ENCODE measurements at regions not wholly inside any gene's neighbourhood (a gene's known extent, or its start where the extent isn't known, plus 50 kb on each side); places are given as distances from the start of the nearest gene placed in this dataset.

DNA sequence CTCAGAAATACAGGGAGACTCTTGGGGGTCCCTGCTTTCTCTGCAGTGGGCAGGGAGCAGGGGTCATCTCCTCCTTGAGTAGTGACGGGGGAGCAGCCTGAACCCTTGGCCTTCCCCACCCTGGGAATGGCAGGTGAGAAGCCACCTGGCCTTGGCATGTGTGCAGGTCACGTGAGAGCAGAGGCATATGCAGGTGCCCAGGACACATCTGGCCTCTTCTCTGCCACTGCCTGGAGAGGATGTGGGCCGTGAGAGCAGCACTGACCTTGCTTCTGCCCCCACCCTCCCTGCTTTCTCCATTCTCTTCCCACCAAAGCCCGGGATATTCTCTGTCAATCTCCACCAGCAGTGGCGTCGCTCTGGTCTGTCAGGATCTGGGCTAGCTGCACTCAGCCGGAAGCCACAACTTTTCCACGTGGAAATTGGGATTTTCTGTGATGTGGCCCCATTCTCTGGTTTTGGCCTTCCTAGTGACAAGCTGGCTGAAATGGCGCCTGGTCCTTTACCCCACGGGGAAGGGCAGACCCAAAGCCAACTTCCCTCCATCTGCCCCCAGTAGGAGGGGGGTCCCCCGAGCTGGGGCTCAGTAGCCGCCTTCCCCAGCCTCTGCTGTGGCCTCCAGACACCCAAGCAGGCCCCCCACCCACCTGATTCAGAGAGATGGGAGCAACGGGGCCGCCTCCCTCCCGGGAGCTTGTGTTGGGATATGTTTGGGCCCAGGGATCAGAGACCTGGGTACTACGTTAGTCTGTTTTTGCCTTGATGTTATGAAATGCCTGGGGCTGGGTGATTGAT lies 70.4 kb upstream of the FCN1 start:
- CTCF ChIA-PET: no interaction called here
- POLR2A ChIA-PET: no interaction called here
- Histone ChIP-seq H3K4me3 (ENCODE audit: low read depth, low read length) (no peak overlapping the region), H3K9me3 (ENCODE audit: control insufficient read depth, insufficient read depth, low read depth, low read length) (no peaks in the 10 kb centered on the region), H3K36me3 (ENCODE audit: control insufficient read depth in 2 of 2, insufficient read depth in 1 of 2, low read length in 2 of 2) (no peaks in the 10 kb centered on the region), H3K4me1 (ENCODE audit: control insufficient read depth, insufficient read depth, low read length) (no peaks in the 10 kb centered on the region), H3K27ac (ENCODE audit: extremely low read depth, low read depth, low read length) (no peak overlapping the region)
- TF ChIP-seq ZNF121 (tag by site-specific recombination; IDR thresholded peaks at IDR 0.05): no peak
- no peak for TF ChIP-seq ZNF555 (tag by site-specific recombination; conservative IDR thresholded peaks at IDR 0.05)
- TF ChIP-seq SALL2 (tag by site-specific recombination; IDR thresholded peaks at IDR 0.05; ENCODE audit: borderline replicate concordance): no peak
- TF ChIP-seq ZNF155 (tag by site-specific recombination; IDR thresholded peaks at IDR 0.05): no peak
- TF ChIP-seq GLI2 (tag by site-specific recombination; IDR thresholded peaks at IDR 0.05; ENCODE audit: borderline replicate concordance, low read depth): no peak
- TF ChIP-seq ZNF544 (tag by site-specific recombination; IDR thresholded peaks at IDR 0.05): no peak
- TF ChIP-seq, protein P1, sequence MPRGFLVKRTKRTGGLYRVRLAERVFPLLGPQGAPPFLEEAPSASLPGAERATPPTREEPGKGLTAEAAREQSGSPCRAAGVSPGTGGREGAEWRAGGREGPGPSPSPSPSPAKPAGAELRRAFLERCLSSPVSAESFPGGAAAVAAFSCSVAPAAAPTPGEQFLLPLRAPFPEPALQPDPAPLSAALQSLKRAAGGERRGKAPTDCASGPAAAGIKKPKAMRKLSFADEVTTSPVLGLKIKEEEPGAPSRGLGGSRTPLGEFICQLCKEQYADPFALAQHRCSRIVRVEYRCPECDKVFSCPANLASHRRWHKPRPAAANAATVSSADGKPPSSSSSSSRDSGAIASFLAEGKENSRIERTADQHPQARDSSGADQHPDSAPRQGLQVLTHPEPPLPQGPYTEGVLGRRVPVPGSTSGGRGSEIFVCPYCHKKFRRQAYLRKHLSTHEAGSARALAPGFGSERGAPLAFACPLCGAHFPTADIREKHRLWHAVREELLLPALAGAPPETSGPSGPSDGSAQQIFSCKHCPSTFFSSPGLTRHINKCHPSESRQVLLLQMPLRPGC (tag by site-specific recombination; IDR thresholded peaks at IDR 0.05): no peak
- TF ChIP-seq, protein P2, sequence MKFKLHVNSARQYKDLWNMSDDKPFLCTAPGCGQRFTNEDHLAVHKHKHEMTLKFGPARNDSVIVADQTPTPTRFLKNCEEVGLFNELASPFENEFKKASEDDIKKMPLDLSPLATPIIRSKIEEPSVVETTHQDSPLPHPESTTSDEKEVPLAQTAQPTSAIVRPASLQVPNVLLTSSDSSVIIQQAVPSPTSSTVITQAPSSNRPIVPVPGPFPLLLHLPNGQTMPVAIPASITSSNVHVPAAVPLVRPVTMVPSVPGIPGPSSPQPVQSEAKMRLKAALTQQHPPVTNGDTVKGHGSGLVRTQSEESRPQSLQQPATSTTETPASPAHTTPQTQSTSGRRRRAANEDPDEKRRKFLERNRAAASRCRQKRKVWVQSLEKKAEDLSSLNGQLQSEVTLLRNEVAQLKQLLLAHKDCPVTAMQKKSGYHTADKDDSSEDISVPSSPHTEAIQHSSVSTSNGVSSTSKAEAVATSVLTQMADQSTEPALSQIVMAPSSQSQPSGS (tag by site-specific recombination; IDR thresholded peaks at IDR 0.05; ENCODE audit: low read depth): no peak
- TF ChIP-seq ZSCAN16 (tag by site-specific recombination; IDR thresholded peaks at IDR 0.05): no peak
- no peak for TF ChIP-seq ZNF48 (tag by site-specific recombination; IDR thresholded peaks at IDR 0.05)
- TF ChIP-seq SCRT1 (tag by site-specific recombination; IDR thresholded peaks at IDR 0.05; ENCODE audit: borderline replicate concordance): no peak
- no peak for TF ChIP-seq GLIS1 (tag by site-specific recombination; IDR thresholded peaks at IDR 0.05)
- no peak for TF ChIP-seq ZNF239 (tag by site-specific recombination; IDR thresholded peaks at IDR 0.05)
- TF ChIP-seq ZIC2 (tag by site-specific recombination; IDR thresholded peaks at IDR 0.05): no peak
- no peak for TF ChIP-seq ZNF350 (tag by site-specific recombination; IDR thresholded peaks at IDR 0.05)
- TF ChIP-seq ZNF223 (tag by site-specific recombination; IDR thresholded peaks at IDR 0.05): no peak
- no peak for TF ChIP-seq GLI4 (tag by site-specific recombination; IDR thresholded peaks at IDR 0.05)

DNA sequence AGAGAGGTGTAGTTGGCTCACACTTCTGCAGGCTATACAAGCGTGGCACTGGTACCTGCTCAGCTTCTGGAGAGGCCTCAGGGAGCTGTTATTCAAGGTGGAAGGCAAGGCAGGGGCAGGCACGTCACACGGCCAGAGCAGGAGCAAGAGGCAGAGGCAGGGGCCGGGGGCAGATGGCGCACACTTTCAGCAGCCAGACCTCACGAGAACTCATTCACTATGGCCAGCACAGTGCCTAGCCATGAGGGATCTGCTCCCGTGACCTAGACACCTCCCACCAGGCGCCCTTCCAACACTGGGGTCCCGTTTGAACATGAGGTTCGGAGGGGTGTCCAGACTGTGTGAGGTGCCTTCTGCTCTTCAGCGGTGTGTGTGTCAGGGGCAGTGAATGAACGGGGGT lies 71.0 kb upstream of the FCN1 start:
- ChIA-PET POLR2A (no interaction called here), CTCF (no interaction called here)
- H3K4me1 ChIP-seq (ENCODE audit: control insufficient read depth, insufficient read depth, low read length): no peaks in the 10 kb centered on the region
- H3K36me3 ChIP-seq (ENCODE audit: control insufficient read depth in 2 of 2, insufficient read depth in 1 of 2, low read length in 2 of 2): no peaks in the 10 kb centered on the region
- no peak overlapping the region for H3K4me3 ChIP-seq (ENCODE audit: low read depth, low read length)
- H3K27ac ChIP-seq (ENCODE audit: extremely low read depth, low read depth, low read length): no peak overlapping the region
- TF ChIP-seq ZNF416 (tag by site-specific recombination; IDR thresholded peaks at IDR 0.05) (no peak), SP3 (tag by site-specific recombination; IDR thresholded peaks at IDR 0.05) (no peak), ZNF335 (tag by site-specific recombination; conservative IDR thresholded peaks at IDR 0.05) (no peak)
- TF ChIP-seq, protein P3, sequence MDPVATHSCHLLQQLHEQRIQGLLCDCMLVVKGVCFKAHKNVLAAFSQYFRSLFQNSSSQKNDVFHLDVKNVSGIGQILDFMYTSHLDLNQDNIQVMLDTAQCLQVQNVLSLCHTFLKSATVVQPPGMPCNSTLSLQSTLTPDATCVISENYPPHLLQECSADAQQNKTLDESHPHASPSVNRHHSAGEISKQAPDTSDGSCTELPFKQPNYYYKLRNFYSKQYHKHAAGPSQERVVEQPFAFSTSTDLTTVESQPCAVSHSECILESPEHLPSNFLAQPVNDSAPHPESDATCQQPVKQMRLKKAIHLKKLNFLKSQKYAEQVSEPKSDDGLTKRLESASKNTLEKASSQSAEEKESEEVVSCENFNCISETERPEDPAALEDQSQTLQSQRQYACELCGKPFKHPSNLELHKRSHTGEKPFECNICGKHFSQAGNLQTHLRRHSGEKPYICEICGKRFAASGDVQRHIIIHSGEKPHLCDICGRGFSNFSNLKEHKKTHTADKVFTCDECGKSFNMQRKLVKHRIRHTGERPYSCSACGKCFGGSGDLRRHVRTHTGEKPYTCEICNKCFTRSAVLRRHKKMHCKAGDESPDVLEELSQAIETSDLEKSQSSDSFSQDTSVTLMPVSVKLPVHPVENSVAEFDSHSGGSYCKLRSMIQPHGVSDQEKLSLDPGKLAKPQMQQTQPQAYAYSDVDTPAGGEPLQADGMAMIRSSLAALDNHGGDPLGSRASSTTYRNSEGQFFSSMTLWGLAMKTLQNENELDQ (tag by site-specific recombination; IDR thresholded peaks at IDR 0.05; ENCODE audit: low read depth): no peak
- H3K9me3 ChIP-seq (ENCODE audit: control insufficient read depth, insufficient read depth, low read depth, low read length): no peaks in the 10 kb centered on the region

All from HEK293 (cell line).